Neural cell (in vitro differentiated cells): ENCODE measurements at regions not wholly inside any gene's neighbourhood (a gene's known extent, or its start where the extent isn't known, plus 50 kb on each side); places are given as distances from the start of the nearest gene placed in this dataset.

ENCODE experiments used
- H2AFZ ChIP-seq: fragments of 200-600, 300-800 bp; sonication (generic), shearing (Covaris generic); 2 replicates; pipeline ENCODE4 v1.6.0; 2014; ENCODE audit warnings: low read depth, mild to moderate bottlenecking, antibody characterized with exemption, low read length, moderate library complexity
- H3F3A ChIP-seq: fragments of 200-600 bp; shearing (Covaris generic); 2 replicates; pipeline ENCODE4 v1.6.1; 2016; ENCODE audit warnings: mild to moderate bottlenecking, moderate library complexity, mixed read lengths, antibody characterized with exemption, low read length; ENCODE audit not compliant: insufficient read depth, poor library complexity, severe bottlenecking
- H3K27ac ChIP-seq: fragments of 200-600, 300-800 bp; sonication (generic), shearing (Covaris generic); 2 replicates; pipeline ENCODE4 v1.5.1; 2014; ENCODE audit warnings: mild to moderate bottlenecking, low read length, moderate library complexity
- H3K27me3 ChIP-seq: fragments of 300-800, 200-600 bp; sonication (generic), shearing (Covaris generic); 2 replicates; pipeline ENCODE4 v1.6.0; 2014; ENCODE audit warnings: mild to moderate bottlenecking, low read depth, low read length, moderate library complexity; ENCODE audit not compliant: insufficient read depth
- H3K36me3 ChIP-seq: fragments of 300-800, 200-600 bp; sonication (generic), shearing (Covaris generic); 2 replicates; pipeline ENCODE4 v1.5.1; 2014; ENCODE audit warnings: mild to moderate bottlenecking, antibody characterized with exemption, low read length, moderate library complexity; ENCODE audit not compliant: insufficient read depth
- H3K4me2 ChIP-seq: fragments of 300-800, 200-600 bp; sonication (generic), shearing (Covaris generic); 2 replicates; pipeline ENCODE4 v1.6.0; 2014; ENCODE audit warnings: mild to moderate bottlenecking, low read length
- H3K4me3 ChIP-seq: fragments of 300-800, 200-600 bp; sonication (generic), shearing (Covaris generic); 2 replicates; pipeline ENCODE4 v1.5.1; 2014; ENCODE audit warnings: mild to moderate bottlenecking, low read length, moderate library complexity
- H3K79me2 ChIP-seq: fragments of 200-600 bp; shearing (Covaris generic); replicated peaks from 2 replicates; pipeline ENCODE4 v1.6.0; 2014; ENCODE audit warnings: mild to moderate bottlenecking, low read length, moderate library complexity; ENCODE audit not compliant: insufficient read depth
- H3K9ac ChIP-seq: fragments of 300-800, 200-600 bp; sonication (generic), shearing (Covaris generic); 2 replicates; pipeline ENCODE4 v1.6.1; 2016; ENCODE audit warnings: mild to moderate bottlenecking, low read length, mixed read lengths
- H3K9me2 ChIP-seq: fragments of 200-600 bp; shearing (Covaris generic); 2 replicates; pipeline ENCODE4 v1.6.1; 2016; ENCODE audit warnings: mild to moderate bottlenecking, low read length, mixed read lengths; ENCODE audit not compliant: insufficient read depth
- H3K9me3 ChIP-seq: fragments of 200-600, 300-800 bp; sonication (generic), shearing (Covaris generic); 2 replicates; pipeline ENCODE4 v1.6.1; 2016; ENCODE audit warnings: mild to moderate bottlenecking, mixed run types, low read length, moderate library complexity, mixed read lengths
- H4K20me1 ChIP-seq: fragments of 200-600 bp; shearing (Covaris generic); 2 replicates; pipeline ENCODE4 v1.6.1; 2016; ENCODE audit warnings: mild to moderate bottlenecking, mixed run types; ENCODE audit not compliant: insufficient read depth
- CTCF ChIP-seq: fragments of 450-650 bp; IDR thresholded peaks from 2 replicates; pipeline ENCODE4 v1.5.1; 2014; ENCODE audit warnings: antibody characterized with exemption, mild to moderate bottlenecking, moderate library complexity; ENCODE audit not compliant: poor library complexity, severe bottlenecking
- EP300 ChIP-seq: fragments of 450-650 bp; conservative IDR thresholded peaks from 2 replicates; pipeline ENCODE4 v1.6.1; 2014; ENCODE audit warnings: antibody characterized with exemption, mild to moderate bottlenecking, moderate library complexity; ENCODE audit not compliant: poor library complexity, severe bottlenecking
- EZH2 ChIP-seq: fragments of 200-600, 300-800 bp; shearing (Covaris generic), sonication (generic); IDR thresholded peaks from 2 replicates; pipeline ENCODE4 v1.6.1; 2014; ENCODE audit warnings: antibody characterized with exemption, low read length, borderline replicate concordance, mild to moderate bottlenecking; ENCODE audit not compliant: insufficient read depth, poor library complexity, severe bottlenecking
- MXI1 ChIP-seq: fragments of 450-650 bp; conservative IDR thresholded peaks from 2 replicates; pipeline ENCODE4 v1.6.1; 2014; ENCODE audit warnings: antibody characterized with exemption, mild to moderate bottlenecking; ENCODE audit not compliant: poor library complexity, severe bottlenecking
- POLR2AphosphoS5 ChIP-seq: IDR thresholded peaks from 2 replicates; pipeline ENCODE4 v1.6.1; 2012
- RAD21 ChIP-seq: fragments of 450-650 bp; conservative IDR thresholded peaks from 2 replicates; pipeline ENCODE4 v1.6.1; 2014; ENCODE audit warnings: antibody characterized with exemption, mild to moderate bottlenecking, moderate library complexity
- SMC3 ChIP-seq: fragments of 450-650 bp; conservative IDR thresholded peaks from 2 replicates; pipeline ENCODE4 v1.6.1; 2014; ENCODE audit warnings: antibody characterized with exemption, mild to moderate bottlenecking, moderate library complexity; ENCODE audit not compliant: poor library complexity
- TAF1 ChIP-seq: IDR thresholded peaks from 2 replicates; pipeline ENCODE4 v1.6.1; 2012; ENCODE audit warnings: low read depth
- TF ChIP-seq, protein P1 (sequence below): IDR thresholded peaks from 2 replicates; pipeline ENCODE4 v1.6.1; 2012; ENCODE audit warnings: borderline replicate concordance

- Histone ChIP-seq H3K9ac (no peak overlapping the region), H4K20me1 (no peaks in the 10 kb centered on the region), H3K79me2 (no peaks in the 10 kb centered on the region), H3K27me3 (no peaks in the 10 kb centered on the region), H3F3A (no peaks in the 10 kb centered on the region), H3K36me3 (no peaks in the 10 kb centered on the region), H3K9me3 (no peaks in the 10 kb centered on the region), H3K4me2 (no peak overlapping the region), H3K9me2 (no peaks in the 10 kb centered on the region), H2AFZ (no peak overlapping the region), H3K27ac (no peak overlapping the region), H3K4me3 (no peak overlapping the region)
- TF ChIP-seq POLR2AphosphoS5 (no peak), CTCF (no peak), EP300 (no peak), TAF1 (no peak), EZH2 (no peak), RAD21 (no peak), SMC3 (no peak), MXI1 (no peak)
- TF ChIP-seq, protein P1, sequence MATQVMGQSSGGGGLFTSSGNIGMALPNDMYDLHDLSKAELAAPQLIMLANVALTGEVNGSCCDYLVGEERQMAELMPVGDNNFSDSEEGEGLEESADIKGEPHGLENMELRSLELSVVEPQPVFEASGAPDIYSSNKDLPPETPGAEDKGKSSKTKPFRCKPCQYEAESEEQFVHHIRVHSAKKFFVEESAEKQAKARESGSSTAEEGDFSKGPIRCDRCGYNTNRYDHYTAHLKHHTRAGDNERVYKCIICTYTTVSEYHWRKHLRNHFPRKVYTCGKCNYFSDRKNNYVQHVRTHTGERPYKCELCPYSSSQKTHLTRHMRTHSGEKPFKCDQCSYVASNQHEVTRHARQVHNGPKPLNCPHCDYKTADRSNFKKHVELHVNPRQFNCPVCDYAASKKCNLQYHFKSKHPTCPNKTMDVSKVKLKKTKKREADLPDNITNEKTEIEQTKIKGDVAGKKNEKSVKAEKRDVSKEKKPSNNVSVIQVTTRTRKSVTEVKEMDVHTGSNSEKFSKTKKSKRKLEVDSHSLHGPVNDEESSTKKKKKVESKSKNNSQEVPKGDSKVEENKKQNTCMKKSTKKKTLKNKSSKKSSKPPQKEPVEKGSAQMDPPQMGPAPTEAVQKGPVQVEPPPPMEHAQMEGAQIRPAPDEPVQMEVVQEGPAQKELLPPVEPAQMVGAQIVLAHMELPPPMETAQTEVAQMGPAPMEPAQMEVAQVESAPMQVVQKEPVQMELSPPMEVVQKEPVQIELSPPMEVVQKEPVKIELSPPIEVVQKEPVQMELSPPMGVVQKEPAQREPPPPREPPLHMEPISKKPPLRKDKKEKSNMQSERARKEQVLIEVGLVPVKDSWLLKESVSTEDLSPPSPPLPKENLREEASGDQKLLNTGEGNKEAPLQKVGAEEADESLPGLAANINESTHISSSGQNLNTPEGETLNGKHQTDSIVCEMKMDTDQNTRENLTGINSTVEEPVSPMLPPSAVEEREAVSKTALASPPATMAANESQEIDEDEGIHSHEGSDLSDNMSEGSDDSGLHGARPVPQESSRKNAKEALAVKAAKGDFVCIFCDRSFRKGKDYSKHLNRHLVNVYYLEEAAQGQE: no peak
These were observed 136.5 kb upstream of the NETO1 start for GRCh38 chr18:73004260-73004659.

DNA sequence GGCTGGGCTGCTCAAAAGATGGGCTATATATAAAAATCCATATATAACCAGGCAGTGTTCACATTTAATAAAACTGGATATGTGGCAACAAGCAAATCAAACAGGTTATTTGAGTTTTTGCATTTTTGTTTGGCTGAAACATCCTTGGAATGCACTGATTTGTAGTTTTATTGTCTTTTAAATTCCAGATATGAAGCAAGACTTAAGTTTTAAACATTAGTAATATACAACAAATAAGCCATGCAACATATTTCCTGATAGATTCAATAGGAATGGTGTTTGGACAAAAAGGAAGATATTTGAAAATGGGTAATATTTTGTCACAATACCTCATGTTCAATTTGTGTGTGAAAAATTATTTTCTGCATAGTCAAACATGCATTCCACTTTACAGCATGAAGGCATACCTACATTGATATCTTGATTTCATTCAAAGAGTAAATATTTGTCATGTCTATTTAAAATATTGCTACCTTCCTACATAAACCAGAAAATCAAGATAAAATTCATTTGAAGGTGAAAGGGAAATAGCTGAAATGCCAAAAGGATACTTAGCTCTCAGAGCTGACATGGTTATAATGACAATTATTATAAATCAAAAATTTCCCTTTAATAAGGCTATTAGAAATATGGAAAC is 132.3 kb upstream of the NETO1 start:
- H4K20me1 ChIP-seq: no peaks in the 10 kb centered on the region
- H3K27ac ChIP-seq: no peak overlapping the region
- H3K4me2 ChIP-seq: no peak overlapping the region
- no peak overlapping the region for H3K4me3 ChIP-seq
- H3K79me2 ChIP-seq: no peaks in the 10 kb centered on the region
- no peak overlapping the region for H2AFZ ChIP-seq
- H3K9me3 ChIP-seq: no peaks in the 10 kb centered on the region
- TF ChIP-seq, protein P1: no peak
- TF ChIP-seq MXI1 (no peak), RAD21 (no peak), SMC3 (no peak), CTCF (no peak), EP300 (no peak), POLR2AphosphoS5 (no peak), TAF1 (no peak)
- H3K9me2 ChIP-seq: no peaks in the 10 kb centered on the region
- H3K9ac ChIP-seq: no peak overlapping the region
- H3F3A ChIP-seq: no peaks in the 10 kb centered on the region
- no peaks in the 10 kb centered on the region for H3K36me3 ChIP-seq
- no peaks in the 10 kb centered on the region for H3K27me3 ChIP-seq
